GM12878 (cell line): ENCODE measurements at regions not wholly inside any gene's neighbourhood (a gene's known extent, or its start where the extent isn't known, plus 50 kb on each side); places are given as distances from the start of the nearest gene placed in this dataset.

Experiments used
- ATAC-seq: fragments of 200-7000 bp; cut with Tn5 transposase; 3 replicates; pipeline ENCODE4 v1.9.1; 2020; ENCODE audit warnings: mild to moderate bottlenecking, moderate library complexity
- BruUV-seq: library from RNA; stranded (reverse); fragments of 400-500 nt; replicated peaks from 2 replicates; lab custom pipeline; 2021; lab: Mats Ljungman, UMichigan
- CTCF ChIA-PET: fragments of 300-600 bp; sonication (Branson Sonifier 250); formaldehyde crosslinking; extraction: SDS; loops from one replicate; lab custom pipeline; 2021; ENCODE audit warnings: inconsistent platforms; lab: Yijun Ruan, JAX
- POLR2A ChIA-PET: fragments of 350-600 bp; formaldehyde crosslinking; extraction: SDS; loops from one replicate; lab custom pipeline; 2021; ENCODE audit warnings: inconsistent platforms; lab: Charles Lee
- RAD21 ChIA-PET: fragments of 300-600 bp; sonication (Branson Sonifier 250); formaldehyde crosslinking; loops from one replicate; lab custom pipeline; 2023; ENCODE audit warnings: antibody characterized with exemption; ENCODE audit not compliant: unreplicated experiment; lab: Charles Lee
- SMC1A ChIA-PET: fragments of 300-600 bp; sonication (Branson Sonifier 250); formaldehyde crosslinking; loops from one replicate; lab custom pipeline; 2023; ENCODE audit not compliant: unreplicated experiment, uncharacterized antibody; lab: Charles Lee
- DNase-seq: peaks from one replicate; pipeline ENCODE4 v3.0.0-alpha.2; 2011; ENCODE audit warnings: low read depth, low spot score
- FAIRE-seq: peaks from 3 replicates; lab custom pipeline; 2011; peaks lifted over from hg19 to GRCh38; lab: Jason Lieb, UNC
- H2AFZ ChIP-seq: 2 replicates; pipeline ENCODE4 v1.6.0; 2011; ENCODE audit warnings: low read depth, low read length, control low read depth; ENCODE audit not compliant: control insufficient read depth
- H3K27ac ChIP-seq: 2 replicates; pipeline ENCODE4 v1.5.1; 2011; ENCODE audit warnings: control low read depth; ENCODE audit not compliant: control insufficient read depth, insufficient read depth
- H3K27me3 ChIP-seq, 2 experiments: replicated peaks in 1 of 2; 2 replicates each; pipeline versions ENCODE4 v1.6.0 to v1.6.1; 2011; ENCODE audit warnings: low read length in 1 of 2; ENCODE audit not compliant: control insufficient read depth in 2 of 2, insufficient read depth in 2 of 2
- H3K36me3 ChIP-seq, 2 experiments: 2 replicates each; pipeline ENCODE4 v1.5.1; 2011; ENCODE audit warnings: low read length in 1 of 2; ENCODE audit not compliant: control insufficient read depth in 2 of 2, insufficient read depth in 2 of 2
- H3K4me1 ChIP-seq: 2 replicates; pipeline ENCODE4 v1.6.1; 2011; ENCODE audit warnings: mild to moderate bottlenecking, low read length, moderate library complexity, mixed read lengths; ENCODE audit not compliant: control insufficient read depth, insufficient read depth
- H3K4me2 ChIP-seq: 2 replicates; pipeline ENCODE4 v1.6.0; 2011; ENCODE audit warnings: control low read depth; ENCODE audit not compliant: control insufficient read depth, insufficient read depth
- H3K4me3 ChIP-seq: fragments of 200-600 bp; sonication (generic); 2 replicates; pipeline ENCODE4 v1.5.1; 2016
- H3K79me2 ChIP-seq: 2 replicates; pipeline ENCODE4 v1.6.0; 2011; ENCODE audit warnings: low read length; ENCODE audit not compliant: control insufficient read depth, insufficient read depth
- H3K9ac ChIP-seq: 2 replicates; pipeline ENCODE4 v1.8.0; 2011; ENCODE audit warnings: low read length, control low read depth, mixed read lengths; ENCODE audit not compliant: control insufficient read depth, insufficient read depth
- H3K9me3 ChIP-seq: replicated peaks from 3 replicates; pipeline ENCODE4 v1.5.1; 2011; ENCODE audit warnings: mild to moderate bottlenecking, low read length; ENCODE audit not compliant: control insufficient read depth, insufficient read depth
- H4K20me1 ChIP-seq: 2 replicates; pipeline ENCODE4 v1.6.0; 2011; ENCODE audit not compliant: control insufficient read depth, insufficient read depth
- ATF2 ChIP-seq: IDR thresholded peaks from 2 replicates; pipeline ENCODE4 v1.6.1; 2012; ENCODE audit warnings: low read length, inconsistent platforms
- CEBPB ChIP-seq, 2 experiments: fragments of 150-350 bp in 1 of 2; IDR thresholded peaks; 2 replicates each; pipeline ENCODE4 v1.6.1; 2012 to 2014; ENCODE audit warnings: low read depth in 2 of 2, low read length in 2 of 2, borderline replicate concordance in 1 of 2, inconsistent platforms in 1 of 2
- DPF2 ChIP-seq: fragments of 450-650 bp; IDR thresholded peaks from 2 replicates; pipeline ENCODE4 v1.6.1; 2017; ENCODE audit warnings: mild to moderate bottlenecking
- EP300 ChIP-seq, 2 experiments: fragments of 150-350 bp in 1 of 2; IDR thresholded peaks; 2 replicates each; pipeline ENCODE4 v1.6.1; 2011 to 2012; ENCODE audit warnings: low read depth in 2 of 2, low read length in 2 of 2, borderline replicate concordance in 1 of 2, improper control_type of control experiment in 1 of 2, inconsistent platforms in 1 of 2; ENCODE audit not compliant: control insufficient read depth in 1 of 2
- FOXK2 ChIP-seq: fragments of 450-650 bp; IDR thresholded peaks from 2 replicates; pipeline ENCODE4 v1.6.1; 2017; ENCODE audit warnings: mild to moderate bottlenecking, moderate library complexity
- HSF1 ChIP-seq: fragments of 150-350 bp; IDR thresholded peaks from 2 replicates; pipeline ENCODE4 v1.6.1; 2014; ENCODE audit warnings: mild to moderate bottlenecking, low read depth, low read length
- KLF5 ChIP-seq: fragments of 450-650 bp; IDR thresholded peaks from 2 replicates; pipeline ENCODE4 v1.6.1; 2014; ENCODE audit warnings: mild to moderate bottlenecking; ENCODE audit not compliant: partially characterized antibody
- NFYA ChIP-seq: IDR thresholded peaks from 2 replicates; pipeline ENCODE4 v1.6.1; 2011; ENCODE audit warnings: low read depth, mild to moderate bottlenecking, low read length, improper control_type of control experiment, borderline replicate concordance
- NRF1 ChIP-seq: conservative IDR thresholded peaks from 2 replicates; pipeline ENCODE4 v1.6.1; 2011; ENCODE audit warnings: mild to moderate bottlenecking, low read depth, low read length, improper control_type of control experiment
- RFX5 ChIP-seq: IDR thresholded peaks from 2 replicates; pipeline ENCODE4 v1.6.1; 2011; ENCODE audit warnings: low read depth, low read length, improper control_type of control experiment
- SIX5 ChIP-seq: IDR thresholded peaks from 2 replicates; pipeline ENCODE4 v1.6.1; 2011; ENCODE audit warnings: mild to moderate bottlenecking, low read depth, low read length, moderate library complexity; ENCODE audit not compliant: severe bottlenecking
- SMAD1 ChIP-seq: fragments of 450-650 bp; IDR thresholded peaks from 2 replicates; pipeline ENCODE4 v1.6.1; 2018; ENCODE audit warnings: mild to moderate bottlenecking, low read depth; ENCODE audit not compliant: partially characterized antibody
- SMAD5 ChIP-seq: IDR thresholded peaks from 2 replicates; pipeline ENCODE4 v1.6.1; 2016; ENCODE audit warnings: antibody characterized with exemption, low read depth
- TCF7 ChIP-seq: IDR thresholded peaks from 2 replicates; pipeline ENCODE4 v1.6.1; 2014; ENCODE audit warnings: antibody characterized with exemption, borderline replicate concordance
- WGBS: methylation state at CpG from one replicate; pipeline ENCODE4 v1.1.6; 2016; ENCODE audit warnings: low lambda C conversion rate; ENCODE audit not compliant: insufficient replicate concordance, insufficient coverage; ENCODE audit errors: missing lambda C conversion rate; 5-methylcytosine and 5-hydroxymethylcytosine counted together
- in situ Hi-C: fragments of 300-500 bp; cut with MboI; formaldehyde crosslinking; loops from 9 replicates; pipeline ENCODE4 v1.14.3; 2018; ENCODE audit warnings: mixed read lengths
- intact Hi-C: fragments of 100-400 bp; cut with micrococcal nuclease; formaldehyde crosslinking; loops from one replicate; pipeline ENCODE4 v1.14.2; 2022; ENCODE audit not compliant: unreplicated experiment
- TF ChIP-seq, protein P1 (sequence below): fragments of 450-650 bp; IDR thresholded peaks from 2 replicates; pipeline ENCODE4 v1.6.1; 2017; ENCODE audit warnings: antibody characterized with exemption, mild to moderate bottlenecking, moderate library complexity

- POLR2A ChIA-PET = no interaction called here
- TF ChIP-seq ATF2 (no peak), EP300 (IDR thresholded peaks at IDR 0.05; ENCODE audit: borderline replicate concordance in 1 of 2, control insufficient read depth in 1 of 2, low read depth in 2 of 2, low read length in 2 of 2) (no peak), NRF1 (no peak), RFX5 (no peak), SMAD1 (no peak), DPF2 (no peak), KLF5 (no peak), SMAD5 (no peak), TCF7 (no peak), SIX5 (no peak), NFYA (no peak), FOXK2 (no peak), HSF1 (no peak), CEBPB (IDR thresholded peaks at IDR 0.05; ENCODE audit: borderline replicate concordance in 1 of 2, low read depth in 2 of 2, low read length in 2 of 2) (no peak)
- TF ChIP-seq, protein P1, sequence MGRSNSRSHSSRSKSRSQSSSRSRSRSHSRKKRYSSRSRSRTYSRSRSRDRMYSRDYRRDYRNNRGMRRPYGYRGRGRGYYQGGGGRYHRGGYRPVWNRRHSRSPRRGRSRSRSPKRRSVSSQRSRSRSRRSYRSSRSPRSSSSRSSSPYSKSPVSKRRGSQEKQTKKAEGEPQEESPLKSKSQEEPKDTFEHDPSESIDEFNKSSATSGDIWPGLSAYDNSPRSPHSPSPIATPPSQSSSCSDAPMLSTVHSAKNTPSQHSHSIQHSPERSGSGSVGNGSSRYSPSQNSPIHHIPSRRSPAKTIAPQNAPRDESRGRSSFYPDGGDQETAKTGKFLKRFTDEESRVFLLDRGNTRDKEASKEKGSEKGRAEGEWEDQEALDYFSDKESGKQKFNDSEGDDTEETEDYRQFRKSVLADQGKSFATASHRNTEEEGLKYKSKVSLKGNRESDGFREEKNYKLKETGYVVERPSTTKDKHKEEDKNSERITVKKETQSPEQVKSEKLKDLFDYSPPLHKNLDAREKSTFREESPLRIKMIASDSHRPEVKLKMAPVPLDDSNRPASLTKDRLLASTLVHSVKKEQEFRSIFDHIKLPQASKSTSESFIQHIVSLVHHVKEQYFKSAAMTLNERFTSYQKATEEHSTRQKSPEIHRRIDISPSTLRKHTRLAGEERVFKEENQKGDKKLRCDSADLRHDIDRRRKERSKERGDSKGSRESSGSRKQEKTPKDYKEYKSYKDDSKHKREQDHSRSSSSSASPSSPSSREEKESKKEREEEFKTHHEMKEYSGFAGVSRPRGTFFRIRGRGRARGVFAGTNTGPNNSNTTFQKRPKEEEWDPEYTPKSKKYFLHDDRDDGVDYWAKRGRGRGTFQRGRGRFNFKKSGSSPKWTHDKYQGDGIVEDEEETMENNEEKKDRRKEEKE = no peak
These were observed 138.4 kb upstream of the FRMD6 start for GRCh38 chr14:51513281-51513680.

More at GRCh38 chr14:51513281-51513680, 138.4 kb upstream of the FRMD6 start:
- FAIRE-seq = no peak
- no peak for DNase-seq
- no peak overlapping the region for H3K27ac ChIP-seq
- RAD21 ChIA-PET = no interaction called here
- no peaks in the 10 kb centered on the region for H3K36me3 ChIP-seq
- no peaks in the 10 kb centered on the region for H3K9me3 ChIP-seq
- no peak overlapping the region for H2AFZ ChIP-seq
- no TSS peak for BruUV-seq
- no peak overlapping the region for H3K4me2 ChIP-seq
- CTCF ChIA-PET = interaction anchor here (0.5 to 0.7 kb wide), 2 partner anchors 36 to 701 kb away, joined by 3 read pairs; no protein-coding TSS in a partner anchor
- in situ Hi-C loops (no loop called here), intact Hi-C loops (no loop called here)
- no peaks in the 10 kb centered on the region for H3K27me3 ChIP-seq
- no peak overlapping the region for H3K9ac ChIP-seq
- ATAC-seq = no peak
- no peaks in the 10 kb centered on the region for H3K4me1 ChIP-seq
- H3K79me2 ChIP-seq = no peaks in the 10 kb centered on the region
- WGBS = 13% methylated on average over 3 of the region's 3 CpGs
- no peak overlapping the region for H3K4me3 ChIP-seq
- SMC1A ChIA-PET = no interaction called here
- H4K20me1 ChIP-seq = no peaks in the 10 kb centered on the region
